ENCODE measurements at regions not wholly inside any gene's neighbourhood (a gene's known extent, or its start where the extent isn't known, plus 50 kb on each side); places are given as distances from the start of the nearest gene placed in this dataset.
A peak's percentile ranks its signal among the peaks of the same experiment; 100 is the strongest.

DNA sequence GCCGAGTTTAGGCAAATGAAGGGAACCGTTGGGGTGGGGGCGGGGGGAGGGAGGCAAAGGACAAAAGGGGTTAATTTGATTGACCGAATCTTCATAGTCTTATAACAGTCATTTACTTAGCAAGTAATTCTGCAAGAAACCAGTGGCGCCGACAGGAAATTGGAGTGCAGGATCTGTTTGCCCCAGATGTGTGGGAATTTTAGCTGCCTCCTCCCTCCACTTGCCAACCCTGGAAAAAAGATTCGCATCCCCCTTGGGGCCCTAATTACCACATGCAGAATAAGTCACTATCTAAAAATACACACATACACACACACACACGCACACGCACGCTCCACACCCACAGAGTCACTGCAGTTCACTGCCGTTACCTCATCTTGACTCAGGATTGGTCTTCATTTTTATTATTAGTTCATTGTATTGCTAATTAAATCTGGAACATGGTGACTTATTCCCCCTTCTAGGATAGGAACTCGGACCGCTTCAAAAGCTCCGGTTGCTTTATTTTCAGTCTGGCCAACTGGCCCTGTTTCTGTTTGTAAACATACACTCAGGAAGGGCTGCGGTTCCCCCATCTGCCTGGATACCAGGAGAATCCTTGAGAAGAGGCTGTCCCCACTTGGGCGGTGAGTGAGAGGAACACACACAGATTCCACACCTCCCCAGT lies 241.6 kb upstream of the SALL1 start:
- DNase-seq (ENCODE audit: low spot score) = peak; percentile 25

DNA sequence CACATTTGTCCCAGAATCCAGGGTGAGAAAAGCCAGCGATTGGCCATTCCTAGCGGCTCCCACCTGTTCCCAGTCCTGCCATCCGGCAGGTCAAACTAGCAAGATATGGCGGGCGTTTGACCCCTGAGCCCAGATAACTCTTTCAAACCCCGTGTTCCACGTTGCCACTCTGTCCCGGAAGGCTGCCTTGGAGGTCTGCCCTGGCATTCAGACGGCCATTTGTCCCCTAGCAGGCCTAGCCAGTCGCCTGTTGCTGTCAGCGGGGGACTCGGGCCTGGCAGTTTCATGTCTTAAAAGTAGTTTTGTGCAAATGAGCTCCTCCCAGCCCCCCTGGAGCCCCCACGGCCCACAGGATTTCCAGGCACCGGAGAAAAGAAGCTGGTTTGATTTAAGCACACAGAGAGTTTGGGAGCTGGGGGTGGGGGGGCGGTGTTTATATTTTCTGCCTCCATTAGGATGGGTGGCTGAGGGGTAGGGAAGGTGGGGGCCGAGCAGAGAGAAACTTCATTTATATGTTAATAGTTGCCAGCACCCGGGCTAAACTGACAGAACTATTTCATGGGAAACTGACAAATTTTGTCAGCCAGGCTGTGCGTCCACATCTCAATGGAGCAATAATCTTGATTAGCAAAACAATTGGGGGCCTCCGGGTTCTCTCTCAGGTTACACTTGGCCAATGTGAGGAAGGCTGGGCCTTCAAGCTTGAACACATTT lies 240.9 kb upstream of the SALL1 start:
- no peak for DNase-seq (ENCODE audit: low spot score)

DNA sequence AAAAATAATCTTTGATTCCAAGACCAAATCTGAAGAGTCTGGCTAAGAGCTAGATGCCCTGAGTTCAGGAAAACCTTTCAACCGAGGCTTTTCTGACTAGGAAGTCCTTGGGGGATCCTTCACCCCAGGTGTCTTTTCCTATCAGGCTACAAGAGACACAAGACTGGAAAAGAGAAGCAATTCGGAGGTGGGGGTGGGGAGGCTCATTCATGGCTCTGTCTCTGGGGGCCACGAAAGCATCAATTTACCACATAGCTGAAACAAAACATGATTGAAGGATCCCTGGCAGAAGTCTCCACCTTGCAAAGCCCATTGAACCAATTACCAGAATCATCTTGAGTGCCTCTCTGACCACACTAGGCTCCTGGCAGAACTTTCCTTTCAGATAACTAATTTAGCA lies 239.8 kb upstream of the SALL1 start:
- DNase-seq (ENCODE audit: low spot score) = no peak

DNA sequence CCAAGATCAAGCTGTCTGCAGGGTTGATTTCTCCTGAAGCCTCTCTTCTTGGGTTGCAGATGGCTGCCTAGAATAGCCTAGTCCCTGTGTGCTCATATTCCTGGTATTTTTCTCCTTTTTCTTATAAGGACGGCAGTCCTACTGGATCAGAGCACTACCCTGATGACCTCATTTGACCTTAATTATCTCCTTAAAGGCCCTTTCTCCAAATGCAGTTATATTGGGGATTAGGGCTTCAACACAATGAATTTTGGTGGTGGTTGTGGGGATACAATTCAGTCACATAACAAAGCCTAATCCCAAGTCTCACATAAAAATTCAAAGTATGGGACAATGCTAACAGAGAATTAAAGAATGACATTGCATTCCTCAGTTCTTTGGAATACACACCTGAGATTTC lies 238.8 kb upstream of the SALL1 start:
- DNase-seq (ENCODE audit: low spot score) = no peak

DNA sequence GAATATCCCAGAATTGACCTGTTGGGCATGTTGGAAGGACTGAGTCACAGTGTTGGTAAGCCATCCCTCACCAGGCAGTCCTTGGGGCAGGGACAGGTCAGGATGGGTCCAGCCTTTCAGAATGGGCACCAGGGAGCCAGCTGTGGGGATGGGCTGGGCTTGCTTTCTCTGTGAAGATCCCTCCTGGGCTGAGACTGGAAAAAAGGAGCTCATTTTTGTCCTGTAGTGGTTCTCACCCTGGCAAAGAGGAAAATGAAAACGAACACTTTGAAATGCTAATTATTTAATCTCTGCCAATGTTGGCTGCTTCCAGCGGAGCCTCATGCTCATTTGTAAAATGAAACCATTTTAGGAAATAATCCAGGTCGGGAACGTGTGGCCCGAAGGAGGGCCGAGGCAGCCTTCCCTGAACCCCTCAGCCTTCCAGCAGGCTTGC lies 237.5 kb upstream of the SALL1 start:
- DNase-seq (ENCODE audit: low spot score) = peak; percentile 21

DNA sequence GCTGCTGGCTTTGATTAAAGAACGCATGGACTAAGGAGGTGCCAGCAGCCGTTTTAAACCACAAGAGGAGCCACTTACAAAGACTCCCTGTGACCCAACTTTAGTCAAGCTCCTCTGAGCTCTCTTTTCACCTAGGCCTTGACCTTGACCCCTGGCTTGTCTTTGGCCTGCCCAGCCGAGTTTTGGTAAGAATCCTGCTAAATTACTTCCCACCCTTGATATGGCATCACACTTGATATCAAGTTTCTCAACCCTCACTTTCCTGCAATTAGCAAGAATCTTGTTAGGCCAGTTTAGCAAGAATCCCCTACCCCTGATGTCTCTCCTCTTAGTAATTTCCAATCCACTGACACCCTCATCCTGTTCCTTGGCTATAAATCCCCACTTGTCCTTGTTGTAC lies 232.8 kb upstream of the SALL1 start:
- DNase-seq (ENCODE audit: low spot score) = no peak

DNA sequence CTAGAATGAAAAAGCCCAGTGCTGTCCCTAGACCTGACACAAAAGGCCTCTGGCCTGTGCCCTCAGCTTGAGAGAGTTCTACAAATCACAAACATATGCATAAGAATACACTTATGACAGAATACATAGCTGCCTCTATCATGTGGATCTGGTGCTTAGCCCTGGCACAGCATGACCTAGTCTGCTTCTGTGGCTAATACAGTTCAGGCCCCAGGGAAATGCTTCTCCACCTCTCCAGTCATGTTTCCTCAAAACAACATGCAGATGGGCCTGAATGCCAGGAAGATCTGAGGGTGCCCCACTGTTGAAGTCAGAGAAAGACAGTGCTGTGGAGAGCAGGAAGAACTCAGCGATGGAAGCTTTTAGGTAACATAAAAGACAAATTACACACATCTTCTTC lies 231.9 kb upstream of the SALL1 start:
- no peak for DNase-seq (ENCODE audit: low spot score)

DNA sequence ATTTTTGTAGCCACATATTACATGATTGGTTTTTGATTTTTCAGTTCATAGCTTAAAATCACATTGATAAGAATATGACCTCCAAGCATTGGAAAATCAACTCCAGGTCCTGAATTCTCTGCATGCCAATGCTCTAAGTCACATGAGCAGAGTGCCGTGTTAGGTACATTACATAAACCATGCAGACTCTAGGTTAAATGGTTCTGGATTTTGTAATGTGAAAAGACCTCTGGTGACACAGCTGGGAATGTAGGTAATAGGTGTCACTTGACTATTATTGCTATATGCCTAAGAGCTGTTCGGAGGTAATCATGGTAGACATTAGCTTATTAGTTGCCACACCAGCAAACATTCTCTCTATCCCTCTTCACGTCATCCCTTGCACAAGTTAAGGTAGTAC lies 231.1 kb upstream of the SALL1 start:
- DNase-seq (ENCODE audit: low spot score) = no peak

DNA sequence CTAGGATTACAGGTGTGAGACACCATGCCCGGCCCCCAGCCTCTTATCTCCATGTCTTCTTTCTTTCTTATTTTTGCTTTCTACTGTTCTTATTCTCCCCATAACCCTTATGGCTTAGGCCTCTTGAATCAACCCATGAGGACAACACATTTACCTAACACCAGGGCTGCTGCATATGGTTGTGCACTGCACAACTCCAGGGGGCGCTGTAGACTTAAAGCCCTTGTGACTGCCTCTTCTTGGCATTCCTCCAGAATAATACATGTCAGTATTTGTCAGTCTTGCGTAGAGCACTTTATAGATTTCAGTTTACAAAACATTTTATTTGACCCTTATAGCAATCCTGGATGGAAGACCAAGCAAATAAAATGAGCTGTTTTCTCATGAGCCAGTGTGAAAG lies 225.0 kb upstream of the SALL1 start:
- no peak for DNase-seq (ENCODE audit: low spot score)

DNA sequence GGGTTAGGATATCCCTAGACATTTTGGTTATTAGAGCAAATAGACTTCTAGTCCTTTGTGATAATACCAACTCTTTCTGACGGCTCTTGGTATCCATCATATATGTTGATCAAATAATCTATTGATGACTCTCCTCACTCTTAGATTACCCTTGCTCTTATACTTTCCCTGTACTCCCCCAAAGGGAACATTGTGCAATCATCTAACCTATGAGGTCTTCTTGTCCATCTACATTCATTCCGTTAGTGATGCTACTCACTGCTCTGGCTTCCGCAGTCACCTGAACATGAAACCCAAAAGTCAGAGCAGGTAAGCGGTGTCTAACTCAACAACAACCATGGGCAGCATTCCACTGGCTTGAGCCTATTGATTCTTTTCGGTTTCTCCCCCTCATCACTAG lies 223.7 kb upstream of the SALL1 start:
- DNase-seq (ENCODE audit: low spot score) = no peak

DNA sequence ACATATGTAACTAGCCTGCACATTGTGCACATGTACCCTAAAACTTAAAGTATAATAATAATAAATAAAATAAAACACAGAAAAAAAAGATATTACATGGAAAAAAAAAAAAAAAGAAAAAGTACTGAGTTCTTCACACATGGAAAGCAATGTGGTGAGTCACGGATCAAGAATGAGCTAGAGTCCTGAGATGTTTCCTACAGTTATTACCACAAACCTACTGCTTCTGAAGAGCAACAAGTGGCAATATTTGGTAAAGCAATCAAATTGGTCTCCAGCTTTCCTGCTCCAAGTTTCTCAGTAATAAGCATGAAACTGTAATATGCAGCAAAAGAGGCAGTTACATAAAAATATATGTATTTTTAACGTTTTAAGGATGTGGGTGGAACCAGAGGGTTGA lies 223.3 kb upstream of the SALL1 start:
- DNase-seq (ENCODE audit: low spot score) = no peak

DNA sequence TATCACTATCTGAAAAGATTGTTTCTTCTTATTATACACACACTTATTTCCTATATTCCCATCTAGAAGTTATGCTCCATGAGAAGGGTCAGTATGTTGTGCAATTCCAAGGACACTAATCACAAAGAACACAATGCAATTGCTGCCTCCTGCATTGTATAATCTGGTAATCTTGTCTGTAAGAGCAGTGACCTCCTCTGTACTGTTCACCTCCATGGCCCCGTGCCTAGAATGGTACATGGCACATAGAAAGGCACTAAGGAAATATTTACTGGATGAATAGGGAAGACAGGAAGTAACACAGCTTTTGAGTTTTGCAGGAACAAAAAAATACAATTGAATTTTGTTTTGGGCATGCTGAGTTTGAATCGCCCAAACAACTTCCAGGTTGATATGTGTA lies 214.6 kb upstream of the SALL1 start:
- DNase-seq (ENCODE audit: low spot score) = no peak

DNA sequence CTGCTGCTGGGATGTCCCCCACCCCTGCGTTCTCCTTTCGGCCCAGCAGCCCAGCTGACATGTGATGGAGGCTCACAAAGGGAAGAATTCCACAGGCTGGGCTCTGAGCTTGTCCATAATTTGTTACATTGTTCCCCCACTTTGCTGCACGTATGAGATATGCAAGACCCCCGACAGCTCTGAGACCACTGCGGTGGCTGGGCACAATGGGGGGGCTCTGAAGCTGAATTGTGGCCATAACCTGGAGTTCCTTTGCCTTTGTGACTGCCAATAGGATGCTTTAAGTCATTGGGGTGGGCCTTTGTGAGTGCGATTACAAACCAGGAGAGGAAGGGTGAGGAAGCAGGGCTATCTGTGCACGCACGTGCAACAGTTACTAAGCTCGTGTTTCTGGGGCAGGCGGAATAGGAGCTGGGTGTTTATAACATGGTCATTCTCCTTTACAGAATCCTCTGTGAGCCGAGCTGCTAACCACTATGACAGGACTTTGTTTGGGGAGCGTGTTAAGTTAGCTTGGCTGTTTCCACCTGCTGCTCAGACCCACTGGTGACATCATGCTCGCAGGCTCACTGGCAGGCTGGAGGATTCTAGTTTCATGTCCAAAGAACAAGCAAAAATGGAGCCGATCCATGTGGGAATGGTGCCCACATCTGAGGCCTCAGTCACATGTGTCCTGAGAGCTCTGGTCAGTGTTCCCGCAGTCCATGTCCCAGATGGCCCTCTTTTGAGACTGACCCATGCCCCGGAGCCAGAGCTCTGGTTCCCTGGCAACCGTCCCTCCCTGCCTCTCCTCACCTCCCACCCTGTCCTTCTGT lies 208.3 kb upstream of the SALL1 start:
- peak; percentile 82 for DNase-seq (ENCODE audit: low spot score)

DNA sequence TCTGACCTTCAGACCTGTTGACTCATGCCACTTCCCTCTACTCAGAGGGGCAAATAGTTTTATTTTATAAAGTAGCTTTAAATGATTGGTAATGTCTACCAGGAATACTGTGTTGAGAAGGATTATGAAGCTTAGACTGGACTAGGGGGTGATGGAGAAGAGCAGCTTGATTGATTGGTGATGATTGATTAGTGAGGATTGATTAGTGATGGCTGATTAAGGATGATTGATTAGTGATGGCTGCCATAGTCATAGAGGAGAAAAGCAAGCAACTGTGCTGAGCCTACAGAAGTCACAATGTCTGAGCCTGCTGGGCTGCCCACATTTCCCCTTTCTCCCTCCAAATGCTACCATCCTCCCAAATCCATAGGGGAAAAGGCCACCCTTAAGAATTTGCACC lies 206.8 kb upstream of the SALL1 start:
- no peak for DNase-seq (ENCODE audit: low spot score)

DNA sequence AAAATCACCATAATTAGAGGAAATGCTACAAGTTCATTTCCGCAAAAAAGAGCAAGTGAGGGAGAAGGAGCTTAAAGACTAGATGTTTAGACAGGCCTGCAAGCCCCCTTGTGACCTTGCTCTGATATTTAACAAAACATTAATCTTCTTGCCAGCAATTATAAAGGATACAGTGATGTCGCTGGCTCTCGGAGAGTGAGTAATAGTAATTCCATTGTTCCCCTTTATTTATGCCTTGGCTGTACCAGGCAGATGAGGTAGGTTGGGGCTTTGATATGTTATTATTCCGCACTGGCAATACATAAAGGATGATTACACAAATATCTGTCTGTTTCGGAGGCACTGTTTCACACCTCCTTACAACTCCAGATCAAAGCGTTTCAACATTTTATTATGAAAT lies 204.8 kb upstream of the SALL1 start:
- no peak for DNase-seq (ENCODE audit: low spot score)

DNA sequence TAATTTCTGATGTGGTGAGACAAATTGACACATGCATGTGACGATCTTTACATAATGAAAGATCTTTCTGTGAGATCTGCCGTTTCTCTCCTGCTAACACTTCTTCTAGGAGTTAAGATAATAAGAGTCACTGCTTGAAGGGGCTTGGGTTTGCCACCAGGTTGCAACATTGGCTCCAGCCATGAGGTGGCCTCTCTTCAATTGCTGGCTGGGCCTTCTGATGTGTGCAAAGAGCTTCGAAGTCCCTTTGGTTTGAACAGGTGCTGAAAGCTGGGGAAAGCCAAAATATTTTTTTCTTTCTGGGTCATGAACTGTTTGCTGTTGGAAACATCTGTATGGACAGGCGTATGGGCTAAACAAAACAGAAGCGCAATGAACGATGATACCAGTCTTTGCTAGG lies 204.1 kb upstream of the SALL1 start:
- DNase-seq (ENCODE audit: low spot score) = no peak

DNA sequence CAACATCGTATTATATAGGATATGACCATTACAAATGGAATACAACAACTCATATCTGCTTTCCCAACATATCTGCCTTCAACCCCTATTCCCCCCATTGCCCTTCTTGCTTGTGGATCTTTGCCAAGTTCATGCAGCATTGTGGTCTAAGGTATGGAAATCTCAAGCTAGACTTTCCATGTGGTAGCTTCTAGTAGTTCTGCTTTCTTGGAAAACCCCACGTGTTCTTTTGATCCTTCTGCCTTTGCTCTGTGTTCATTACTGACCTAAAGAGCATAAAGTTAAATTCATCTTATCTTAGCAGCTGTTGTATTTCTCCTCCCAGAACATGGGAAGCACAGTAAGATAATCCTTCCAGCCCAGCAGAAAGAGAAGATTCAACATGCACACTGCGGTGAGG lies 202.0 kb upstream of the SALL1 start:
- no peak for DNase-seq (ENCODE audit: low spot score)

DNA sequence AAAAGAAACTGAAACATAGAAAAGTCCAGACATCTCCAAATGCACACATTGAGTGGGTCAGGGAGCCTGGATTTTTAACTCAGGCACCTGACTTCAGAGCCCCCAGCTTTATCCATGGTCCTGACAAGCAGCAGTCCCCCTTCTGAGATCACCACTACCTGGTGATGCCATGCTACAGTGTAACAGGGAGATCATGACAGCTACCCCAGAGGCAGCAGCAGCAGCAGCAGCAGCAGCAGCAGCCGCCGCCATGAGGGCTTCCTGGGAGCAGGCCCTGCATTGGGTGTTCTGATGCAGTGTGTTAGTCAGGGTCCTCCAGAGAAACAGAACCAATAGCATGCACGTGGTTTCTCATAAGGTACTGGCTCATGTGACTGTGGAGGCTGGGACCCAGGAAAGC lies 198.6 kb upstream of the SALL1 start:
- no peak for DNase-seq (ENCODE audit: low spot score)

DNA sequence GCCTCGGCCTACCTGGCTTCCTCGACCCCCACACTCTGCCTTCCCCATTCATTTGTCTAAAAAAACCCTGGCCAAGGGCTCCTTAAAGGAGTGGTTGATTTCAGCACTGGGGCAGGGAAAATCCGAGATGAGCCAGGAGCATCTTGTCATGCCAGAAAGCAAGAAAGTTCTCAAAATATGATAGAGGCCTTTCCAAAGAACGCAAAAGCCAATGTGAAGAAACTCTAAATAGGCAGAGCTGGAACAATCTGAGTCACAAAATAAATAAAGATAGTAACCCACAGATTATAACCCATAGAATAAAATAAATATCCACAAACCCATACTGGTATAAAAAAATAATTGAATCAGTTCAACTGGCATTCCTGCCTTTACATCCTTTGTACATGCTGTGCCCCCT lies 192.3 kb upstream of the SALL1 start:
- no peak for DNase-seq (ENCODE audit: low spot score)

DNA sequence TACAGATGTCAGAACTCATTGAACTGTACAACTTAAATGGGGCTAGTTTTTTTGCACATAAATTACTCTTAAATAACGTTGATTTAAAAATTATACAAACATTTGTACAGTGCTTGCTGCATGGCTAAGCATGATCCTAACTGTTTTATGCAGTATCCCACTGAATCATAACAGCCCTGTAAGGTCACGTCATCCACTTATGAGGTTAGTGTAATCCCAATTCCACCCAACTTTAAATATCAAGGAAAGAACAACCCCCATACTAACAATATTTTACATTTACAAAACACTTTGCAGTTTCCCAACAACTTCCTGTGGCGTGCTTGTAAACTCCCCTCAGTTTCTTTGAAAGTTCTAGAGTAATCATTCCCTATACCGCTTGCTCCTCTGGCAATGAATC lies 190.1 kb upstream of the SALL1 start:
- DNase-seq (ENCODE audit: low spot score) = no peak

DNA sequence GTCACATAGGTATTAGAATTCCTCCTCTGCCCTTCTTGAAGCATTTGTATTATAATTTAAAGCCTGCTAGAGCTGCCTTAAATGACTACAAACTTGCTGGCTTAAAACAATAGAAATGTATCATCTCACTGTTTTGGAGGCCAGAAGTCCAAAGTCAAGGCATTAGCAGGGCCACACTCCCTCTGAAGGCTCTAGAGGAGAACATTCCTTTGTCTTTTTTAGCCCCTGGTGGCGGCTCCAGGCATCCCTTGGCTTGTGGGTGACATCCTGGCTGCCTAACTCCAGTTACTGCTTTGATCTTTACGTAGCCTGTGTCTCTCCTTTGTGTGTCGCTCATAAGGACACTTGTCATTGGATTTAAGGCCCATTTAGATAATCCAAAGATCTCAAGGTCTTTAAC lies 186.6 kb upstream of the SALL1 start:
- DNase-seq (ENCODE audit: low spot score) = no peak

DNA sequence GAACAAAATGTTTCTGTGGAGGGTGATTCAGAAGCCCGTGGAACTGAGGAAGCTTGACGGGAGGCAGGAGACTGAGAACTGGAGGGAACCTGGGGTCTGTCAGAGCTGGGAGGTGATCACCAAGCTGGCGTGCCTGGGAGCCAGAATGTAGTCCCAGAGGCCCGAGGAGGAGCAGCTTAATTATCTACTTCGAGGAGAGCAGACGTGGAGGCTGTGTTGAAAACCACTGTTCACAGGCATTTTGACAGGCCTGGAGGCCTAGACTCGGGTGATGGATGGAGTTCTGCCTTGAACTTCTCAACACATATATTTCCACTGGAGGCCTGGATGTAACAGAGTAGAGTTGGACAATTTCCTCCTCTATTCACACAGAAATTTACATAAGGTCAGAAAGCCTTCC lies 177.7 kb upstream of the SALL1 start:
- no peak for DNase-seq (ENCODE audit: low spot score)

DNA sequence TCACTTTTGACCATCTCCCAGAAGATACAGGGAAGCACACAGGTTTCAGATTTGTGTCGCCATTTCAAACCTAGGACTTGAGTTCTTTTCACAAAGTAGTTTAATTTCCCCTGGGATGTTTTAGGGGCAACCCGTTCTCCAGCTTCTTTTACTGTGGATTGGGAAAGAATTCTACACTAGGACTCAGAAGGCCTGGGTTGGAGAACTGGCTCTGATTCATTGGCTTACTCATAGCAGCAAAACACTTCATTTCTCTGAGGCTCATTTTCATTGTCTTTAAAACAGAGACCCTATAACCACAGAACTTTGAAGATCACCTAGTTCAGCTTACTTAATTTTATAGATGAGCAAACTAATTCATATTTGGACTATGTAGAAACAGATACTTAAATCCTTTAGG lies 175.9 kb upstream of the SALL1 start:
- no peak for DNase-seq (ENCODE audit: low spot score)
